ENCODE measurements at regions not wholly inside any gene's neighbourhood (a gene's known extent, or its start where the extent isn't known, plus 50 kb on each side); places are given as distances from the start of the nearest gene placed in this dataset.

DNA sequence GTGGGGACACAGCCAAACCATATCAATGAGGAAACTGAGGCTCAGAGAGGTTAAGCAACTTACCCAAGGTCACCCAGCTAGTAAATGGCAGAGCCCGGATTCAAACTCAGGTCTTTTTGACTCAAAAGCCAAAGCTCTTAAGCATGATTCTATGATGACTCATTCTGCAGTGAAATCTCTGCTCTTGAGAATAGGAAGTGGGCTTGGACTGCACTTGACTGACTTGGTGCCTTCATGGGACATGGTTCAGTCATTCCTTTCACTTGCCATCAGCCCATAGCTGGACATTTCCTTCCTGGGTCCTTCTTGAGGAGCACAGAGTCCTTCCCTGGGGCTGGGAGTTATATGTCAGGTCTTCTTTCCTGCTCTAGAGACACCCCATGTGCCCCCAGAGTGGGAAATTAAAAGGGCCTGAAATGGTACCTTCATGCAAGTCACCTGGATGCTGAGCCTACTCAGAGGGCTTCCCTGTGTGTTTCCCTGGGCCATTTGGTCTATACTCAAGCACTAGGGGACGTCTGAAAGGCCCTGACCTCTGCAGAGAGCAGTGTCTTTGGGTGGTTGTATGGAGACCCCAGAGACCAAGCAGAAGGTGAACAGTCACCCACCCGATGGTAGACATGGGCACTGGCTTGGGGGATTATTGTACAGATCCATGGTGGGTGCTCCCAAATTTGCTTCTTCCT is 62.4 kb upstream of the SDK1 start:
- no peak for DNase-seq

GRCh38 chr7:3239291-3239691 is 61.8 kb upstream of the SDK1 start:
- no peak for DNase-seq

- no peak for DNase-seq
Measured at GRCh38 chr7:3240826-3241430, 60.1 kb upstream of the SDK1 start.

DNA sequence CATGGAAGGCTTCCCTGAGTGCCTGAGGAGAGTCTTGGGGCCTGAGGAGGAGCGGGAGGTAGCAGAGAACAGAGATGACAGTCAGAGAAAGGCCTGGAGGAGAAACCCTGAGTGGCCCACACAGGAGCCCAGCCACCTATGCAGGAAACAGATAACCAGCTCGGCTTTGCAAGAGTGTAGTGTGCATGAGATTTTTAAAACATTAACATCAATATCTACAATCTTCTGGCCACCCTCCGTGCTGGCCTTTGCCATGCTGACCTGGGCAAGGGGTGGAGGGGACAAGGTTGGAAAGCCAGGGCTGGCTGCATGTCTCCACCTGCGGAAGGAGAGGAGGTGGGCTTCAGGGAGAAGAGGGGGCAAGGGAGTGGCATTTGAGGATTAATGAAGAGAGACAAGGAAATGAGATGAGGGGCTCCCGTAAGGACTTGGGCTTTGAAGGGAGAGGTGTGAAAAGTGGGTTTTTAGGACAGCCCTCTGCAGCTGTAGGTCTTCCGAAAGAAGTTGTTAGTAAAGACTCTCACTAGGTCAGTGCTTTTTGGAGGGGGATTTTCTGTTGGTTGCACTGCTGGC is 59.3 kb upstream of the SDK1 start:
- no peak for DNase-seq

DNA sequence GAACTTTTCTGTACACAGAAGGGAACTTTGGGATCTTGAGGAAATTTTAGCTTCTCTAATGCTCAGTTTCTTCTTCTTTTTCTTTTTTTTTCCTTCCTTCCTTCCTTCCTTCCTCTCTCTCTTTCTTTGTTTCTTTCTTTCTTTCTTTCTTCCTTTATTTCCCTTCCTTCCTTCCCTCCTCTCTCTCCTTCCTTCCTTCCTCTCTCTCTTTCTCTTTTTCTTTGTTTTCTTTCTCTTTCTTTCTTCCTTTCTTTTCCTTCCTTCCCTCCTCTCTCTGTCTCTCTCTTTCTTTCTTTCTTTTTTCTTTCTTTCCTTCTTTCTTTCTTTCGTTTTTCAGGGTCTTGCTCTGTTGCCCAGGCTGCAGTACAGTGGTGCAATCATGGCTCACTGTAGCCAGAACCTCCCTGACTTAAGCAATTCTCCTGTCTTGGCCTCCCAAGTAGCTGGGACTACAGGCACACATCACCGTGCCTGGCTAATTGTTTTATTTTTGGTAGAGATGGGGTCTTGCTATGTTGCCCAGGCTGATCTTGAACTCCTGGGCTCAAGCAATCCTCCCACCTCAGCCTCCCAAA is 58.6 kb upstream of the SDK1 start:
- DNase-seq, result no peak

DNA sequence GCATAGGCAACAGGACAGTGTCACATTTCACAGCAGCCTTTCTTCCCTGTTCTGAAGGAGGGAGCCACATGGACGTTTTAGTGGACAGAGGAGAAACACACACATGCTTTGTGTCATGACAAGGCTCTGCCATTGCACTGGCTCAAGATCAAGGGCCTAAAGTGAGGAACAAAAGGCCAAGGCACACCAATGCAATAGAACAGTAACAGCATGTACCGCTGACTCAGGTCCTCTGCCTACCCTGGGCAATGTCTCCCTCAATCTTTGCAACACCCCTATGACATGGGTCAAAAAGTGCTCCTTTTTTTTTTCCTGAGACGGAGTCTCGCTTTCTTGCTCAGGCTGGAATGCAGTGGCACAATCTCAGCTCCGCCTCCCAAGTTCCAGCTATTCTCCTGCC is 57.8 kb upstream of the SDK1 start:
- DNase-seq, result no peak

- DNase-seq, result no peak
Measured at GRCh38 chr7:3243680-3244079, 57.4 kb upstream of the SDK1 start.

DNA sequence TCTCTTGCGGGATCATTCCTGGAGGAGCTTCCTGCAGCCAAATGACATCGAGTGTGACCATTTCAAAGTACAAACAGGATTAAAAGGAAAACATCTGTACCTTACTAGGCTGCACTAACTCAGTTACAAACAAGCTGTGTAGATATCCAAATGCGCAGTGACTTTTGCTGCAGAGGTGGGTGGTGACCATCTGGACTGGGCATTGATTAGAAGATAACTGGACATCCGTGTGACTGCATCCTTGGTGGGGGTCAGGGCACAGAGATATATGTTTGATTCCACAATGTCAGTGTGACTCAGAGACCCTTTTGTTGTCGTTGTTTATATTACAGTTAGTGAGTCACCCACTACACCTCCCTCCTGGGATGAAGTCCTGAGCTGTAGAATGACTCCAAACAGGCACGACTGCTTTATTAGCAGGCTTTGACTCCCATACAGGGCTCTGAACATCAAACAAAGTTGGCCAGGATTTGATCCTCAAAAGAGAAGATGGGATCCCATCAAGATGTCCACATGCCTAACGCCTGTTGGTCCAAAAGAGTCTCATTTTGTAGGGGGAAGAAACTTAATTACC is 56.7 kb upstream of the SDK1 start:
- no peak for DNase-seq

DNA sequence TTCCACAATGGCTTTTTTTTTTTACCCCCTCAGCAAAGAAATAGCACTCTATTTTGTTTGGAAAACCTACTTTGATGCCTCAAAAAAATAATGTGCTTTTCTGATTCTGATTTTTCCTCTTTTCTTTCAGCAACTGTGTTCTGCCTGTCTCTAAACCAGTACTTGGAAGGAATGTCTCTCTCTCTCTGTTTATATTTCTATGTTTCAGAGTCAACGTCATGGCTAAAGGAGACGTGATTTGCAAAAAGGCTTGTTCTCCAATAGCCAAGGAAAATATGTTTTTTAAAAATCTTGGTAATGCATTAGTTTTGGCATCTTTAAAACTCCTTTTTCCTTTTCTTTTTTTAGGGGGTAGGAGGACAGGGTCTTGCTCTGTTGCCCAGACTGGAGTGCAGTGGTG is 56.0 kb upstream of the SDK1 start:
- DNase-seq, result no peak

GRCh38 chr7:3245721-3246120 is 55.3 kb upstream of the SDK1 start:
- no peak for DNase-seq

GRCh38 chr7:3246127-3246526 is 54.9 kb upstream of the SDK1 start:
- no peak for DNase-seq

DNA sequence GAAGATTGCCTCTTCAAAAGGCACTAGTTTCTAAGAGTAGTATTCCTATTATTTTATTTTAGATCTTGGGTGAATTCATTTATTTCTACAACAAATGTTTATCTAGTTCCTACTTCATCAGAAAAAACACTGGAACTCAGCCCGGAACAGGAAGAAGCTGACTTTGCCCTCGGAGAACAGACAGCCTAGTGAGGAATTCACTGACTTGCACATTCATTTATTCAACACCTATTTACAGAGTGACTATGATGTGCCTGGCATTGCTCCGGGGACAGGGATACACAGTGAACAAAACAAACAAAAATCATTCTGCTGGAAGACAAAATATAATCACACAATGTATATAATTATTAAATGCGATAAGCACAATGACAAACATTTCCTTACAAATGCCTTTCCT is 54.4 kb upstream of the SDK1 start:
- DNase-seq, result no peak

DNA sequence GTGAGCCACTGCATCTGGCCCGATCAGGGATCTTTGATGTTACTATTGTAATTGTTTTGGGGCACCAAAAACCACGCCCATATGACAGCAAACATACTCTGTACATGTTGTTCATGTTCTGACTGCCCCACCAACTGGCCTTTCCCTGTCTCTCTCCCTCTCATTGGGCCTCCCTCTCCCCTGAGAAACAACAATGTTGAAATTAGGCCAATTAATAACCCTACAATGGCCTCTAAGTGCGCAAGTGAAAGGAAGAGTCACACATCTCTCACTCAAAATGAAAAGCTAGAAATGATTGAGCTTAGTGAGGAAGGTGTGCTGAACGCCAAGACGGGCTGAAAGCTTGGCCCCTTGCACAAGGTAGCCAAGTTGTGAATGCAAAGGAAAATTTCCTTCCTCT is 50.3 kb upstream of the SDK1 start:
- no peak for DNase-seq
